ENCODE measurements at regions not wholly inside any gene's neighbourhood (a gene's known extent, or its start where the extent isn't known, plus 50 kb on each side); places are given as distances from the start of the nearest gene placed in this dataset.

- no peak for DNase-seq (ENCODE audit: low read depth, low spot score)
Measured at GRCh38 chr5:39816156-39816845, 391.5 kb upstream of the DAB2 start.

GRCh38 chr5:39815711-39816110 is 390.9 kb upstream of the DAB2 start:
- no peak for DNase-seq (ENCODE audit: low read depth, low spot score)

- DNase-seq (ENCODE audit: low read depth, low spot score): no peak
Measured at GRCh38 chr5:39811381-39811780, 386.6 kb upstream of the DAB2 start.

- no peak for DNase-seq (ENCODE audit: low read depth, low spot score)
Measured at GRCh38 chr5:39808656-39809055, 383.9 kb upstream of the DAB2 start.

- no peak for DNase-seq (ENCODE audit: low read depth, low spot score)
Measured at GRCh38 chr5:39801306-39801705, 376.5 kb upstream of the DAB2 start.

GRCh38 chr5:39800042-39800601 is 375.3 kb upstream of the DAB2 start:
- DNase-seq (ENCODE audit: low read depth, low spot score): no peak

GRCh38 chr5:39799242-39799641 is 374.5 kb upstream of the DAB2 start:
- DNase-seq (ENCODE audit: low read depth, low spot score): no peak

- no peak for DNase-seq (ENCODE audit: low read depth, low spot score)
Measured at GRCh38 chr5:39794513-39795210, 369.9 kb upstream of the DAB2 start.

GRCh38 chr5:39785410-39785809 is 360.6 kb upstream of the DAB2 start:
- no peak for DNase-seq (ENCODE audit: low read depth, low spot score)

- no peak for DNase-seq (ENCODE audit: low read depth, low spot score)
Measured at GRCh38 chr5:39783756-39784421, 359.1 kb upstream of the DAB2 start.

- DNase-seq (ENCODE audit: low read depth, low spot score): no peak
Measured at GRCh38 chr5:39780347-39780746, 355.6 kb upstream of the DAB2 start.

GRCh38 chr5:39779831-39780230 is 355.1 kb upstream of the DAB2 start:
- no peak for DNase-seq (ENCODE audit: low read depth, low spot score)

- no peak for DNase-seq (ENCODE audit: low read depth, low spot score)
Measured at GRCh38 chr5:39775797-39776365, 351.1 kb upstream of the DAB2 start.

GRCh38 chr5:39775086-39775796 is 350.5 kb upstream of the DAB2 start:
- DNase-seq (ENCODE audit: low read depth, low spot score): no peak

GRCh38 chr5:39774605-39775004 is 349.8 kb upstream of the DAB2 start:
- DNase-seq (ENCODE audit: low read depth, low spot score): no peak

- no peak for DNase-seq (ENCODE audit: low read depth, low spot score)
Measured at GRCh38 chr5:39772307-39772706, 347.5 kb upstream of the DAB2 start.

GRCh38 chr5:39767916-39768315 is 343.1 kb upstream of the DAB2 start:
- no peak for DNase-seq (ENCODE audit: low read depth, low spot score)

GRCh38 chr5:39765366-39765765 is 340.6 kb upstream of the DAB2 start:
- DNase-seq (ENCODE audit: low read depth, low spot score): no peak

- no peak for DNase-seq (ENCODE audit: low read depth, low spot score)
Measured at GRCh38 chr5:39762761-39763160, 338.0 kb upstream of the DAB2 start.

- no peak for DNase-seq (ENCODE audit: low read depth, low spot score)
Measured at GRCh38 chr5:39761199-39761950, 336.6 kb upstream of the DAB2 start.
